GM12878 (cell line): ENCODE measurements at regions not wholly inside any gene's neighbourhood (a gene's known extent, or its start where the extent isn't known, plus 50 kb on each side); places are given as distances from the start of the nearest gene placed in this dataset.

Source experiments
- ATAC-seq: fragments of 200-7000 bp; cut with Tn5 transposase; 3 replicates; pipeline ENCODE4 v1.9.1; 2020; ENCODE audit warnings: mild to moderate bottlenecking, moderate library complexity
- BruUV-seq: library from RNA; stranded (reverse); fragments of 400-500 nt; replicated peaks from 2 replicates; lab custom pipeline; 2021; lab: Mats Ljungman, UMichigan
- CTCF ChIA-PET: fragments of 300-600 bp; sonication (Branson Sonifier 250); formaldehyde crosslinking; extraction: SDS; loops from one replicate; lab custom pipeline; 2021; ENCODE audit warnings: inconsistent platforms; lab: Yijun Ruan, JAX
- POLR2A ChIA-PET: fragments of 350-600 bp; formaldehyde crosslinking; extraction: SDS; loops from one replicate; lab custom pipeline; 2021; ENCODE audit warnings: inconsistent platforms; lab: Charles Lee
- RAD21 ChIA-PET: fragments of 300-600 bp; sonication (Branson Sonifier 250); formaldehyde crosslinking; loops from one replicate; lab custom pipeline; 2023; ENCODE audit warnings: antibody characterized with exemption; ENCODE audit not compliant: unreplicated experiment; lab: Charles Lee
- SMC1A ChIA-PET: fragments of 300-600 bp; sonication (Branson Sonifier 250); formaldehyde crosslinking; loops from one replicate; lab custom pipeline; 2023; ENCODE audit not compliant: unreplicated experiment, uncharacterized antibody; lab: Charles Lee
- DNase-seq: peaks from one replicate; pipeline ENCODE4 v3.0.0-alpha.2; 2011; ENCODE audit warnings: low read depth, low spot score
- FAIRE-seq: peaks from 3 replicates; lab custom pipeline; 2011; peaks lifted over from hg19 to GRCh38; lab: Jason Lieb, UNC
- H2AFZ ChIP-seq: 2 replicates; pipeline ENCODE4 v1.6.0; 2011; ENCODE audit warnings: low read depth, low read length, control low read depth; ENCODE audit not compliant: control insufficient read depth
- H3K27ac ChIP-seq: 2 replicates; pipeline ENCODE4 v1.5.1; 2011; ENCODE audit warnings: control low read depth; ENCODE audit not compliant: control insufficient read depth, insufficient read depth
- H3K27me3 ChIP-seq, 2 experiments: replicated peaks in 1 of 2; 2 replicates each; pipeline versions ENCODE4 v1.6.0 to v1.6.1; 2011; ENCODE audit warnings: low read length in 1 of 2; ENCODE audit not compliant: control insufficient read depth in 2 of 2, insufficient read depth in 2 of 2
- H3K36me3 ChIP-seq, 2 experiments: 2 replicates each; pipeline ENCODE4 v1.5.1; 2011; ENCODE audit warnings: low read length in 1 of 2; ENCODE audit not compliant: control insufficient read depth in 2 of 2, insufficient read depth in 2 of 2
- H3K4me1 ChIP-seq: 2 replicates; pipeline ENCODE4 v1.6.1; 2011; ENCODE audit warnings: mild to moderate bottlenecking, low read length, moderate library complexity, mixed read lengths; ENCODE audit not compliant: control insufficient read depth, insufficient read depth
- H3K4me2 ChIP-seq: 2 replicates; pipeline ENCODE4 v1.6.0; 2011; ENCODE audit warnings: control low read depth; ENCODE audit not compliant: control insufficient read depth, insufficient read depth
- H3K4me3 ChIP-seq: fragments of 200-600 bp; sonication (generic); 2 replicates; pipeline ENCODE4 v1.5.1; 2016
- H3K79me2 ChIP-seq: 2 replicates; pipeline ENCODE4 v1.6.0; 2011; ENCODE audit warnings: low read length; ENCODE audit not compliant: control insufficient read depth, insufficient read depth
- H3K9ac ChIP-seq: 2 replicates; pipeline ENCODE4 v1.8.0; 2011; ENCODE audit warnings: low read length, control low read depth, mixed read lengths; ENCODE audit not compliant: control insufficient read depth, insufficient read depth
- H3K9me3 ChIP-seq: replicated peaks from 3 replicates; pipeline ENCODE4 v1.5.1; 2011; ENCODE audit warnings: mild to moderate bottlenecking, low read length; ENCODE audit not compliant: control insufficient read depth, insufficient read depth
- H4K20me1 ChIP-seq: 2 replicates; pipeline ENCODE4 v1.6.0; 2011; ENCODE audit not compliant: control insufficient read depth, insufficient read depth
- ASH2L ChIP-seq: fragments of 300-600, 200-600 bp; sonication (generic); IDR thresholded peaks from 2 replicates; pipeline ENCODE4 v1.6.1; 2017; ENCODE audit warnings: low read depth, mild to moderate bottlenecking, borderline replicate concordance
- ATF7 ChIP-seq: fragments of 450-650 bp; IDR thresholded peaks from 2 replicates; pipeline ENCODE4 v1.6.1; 2016; ENCODE audit warnings: low read depth, mild to moderate bottlenecking
- E4F1 ChIP-seq: fragments of 450-650 bp; IDR thresholded peaks from 2 replicates; pipeline ENCODE4 v1.6.1; 2018; ENCODE audit warnings: borderline replicate concordance, mild to moderate bottlenecking; ENCODE audit not compliant: partially characterized antibody
- EED ChIP-seq: sonication (generic); IDR thresholded peaks from 2 replicates; pipeline ENCODE4 v1.6.1; 2016; ENCODE audit warnings: antibody characterized with exemption, low read depth
- GATAD2B ChIP-seq: fragments of 450-650 bp; conservative IDR thresholded peaks from 2 replicates; pipeline ENCODE4 v1.6.1; 2017; ENCODE audit warnings: low read depth, mild to moderate bottlenecking, moderate library complexity
- JUND ChIP-seq: IDR thresholded peaks from 2 replicates; pipeline ENCODE4 v1.6.1; 2012; ENCODE audit warnings: low read depth, mild to moderate bottlenecking, low read length, improper control_type of control experiment, moderate library complexity
- NFYA ChIP-seq: IDR thresholded peaks from 2 replicates; pipeline ENCODE4 v1.6.1; 2011; ENCODE audit warnings: low read depth, mild to moderate bottlenecking, low read length, improper control_type of control experiment, borderline replicate concordance
- NR2C1 ChIP-seq: fragments of 450-650 bp; IDR thresholded peaks from 2 replicates; pipeline ENCODE4 v1.6.1; 2017; ENCODE audit warnings: antibody characterized with exemption, mild to moderate bottlenecking, moderate library complexity
- SRF ChIP-seq, 2 experiments: IDR thresholded peaks; 2 replicates each; pipeline ENCODE4 v1.6.1; 2011; ENCODE audit warnings: low read depth in 2 of 2, low read length in 2 of 2, mild to moderate bottlenecking in 1 of 2, moderate library complexity in 1 of 2
- TCF3 ChIP-seq: IDR thresholded peaks from 2 replicates; pipeline ENCODE4 v1.6.1; 2012; ENCODE audit warnings: low read depth, mild to moderate bottlenecking, low read length, borderline replicate concordance; ENCODE audit not compliant: insufficient read depth
- ZNF274 ChIP-seq: IDR thresholded peaks from one replicate; pipeline ENCODE4 v1.8.0; 2011; ENCODE audit not compliant: insufficient read length, insufficient read depth
- WGBS: methylation state at CpG from one replicate; pipeline ENCODE4 v1.1.6; 2016; ENCODE audit warnings: low lambda C conversion rate; ENCODE audit not compliant: insufficient replicate concordance, insufficient coverage; ENCODE audit errors: missing lambda C conversion rate; 5-methylcytosine and 5-hydroxymethylcytosine counted together
- in situ Hi-C: fragments of 300-500 bp; cut with MboI; formaldehyde crosslinking; loops from 9 replicates; pipeline ENCODE4 v1.14.3; 2018; ENCODE audit warnings: mixed read lengths
- intact Hi-C: fragments of 100-400 bp; cut with micrococcal nuclease; formaldehyde crosslinking; loops from one replicate; pipeline ENCODE4 v1.14.2; 2022; ENCODE audit not compliant: unreplicated experiment
- TF ChIP-seq, protein P1 (sequence below): IDR thresholded peaks from 2 replicates; pipeline ENCODE4 v1.6.1; 2012; ENCODE audit warnings: mild to moderate bottlenecking, low read depth, low read length
- TF ChIP-seq, protein P2 (sequence below): IDR thresholded peaks from 2 replicates; pipeline ENCODE4 v1.6.1; 2012; ENCODE audit warnings: low read depth, low read length, improper control_type of control experiment

GRCh38 chr1:95622609-95623008 lies 388.6 kb downstream of the RWDD3 start:
- no peaks in the 10 kb centered on the region for H3K9me3 ChIP-seq
- no peaks in the 10 kb centered on the region for H3K4me1 ChIP-seq
- no peak overlapping the region for H3K9ac ChIP-seq
- no peak for DNase-seq
- no peak overlapping the region for H2AFZ ChIP-seq
- no peak for ATAC-seq
- H4K20me1 ChIP-seq: no peaks in the 10 kb centered on the region
- no peak for FAIRE-seq
- BruUV-seq: no TSS peak
- no peak overlapping the region for H3K4me3 ChIP-seq
- ChIA-PET RAD21 (no interaction called here), SMC1A (no interaction called here), POLR2A (no interaction called here), CTCF (no interaction called here)
- H3K4me2 ChIP-seq: no peak overlapping the region
- no peaks in the 10 kb centered on the region for H3K36me3 ChIP-seq
- intact Hi-C loops (no loop called here), in situ Hi-C loops (no loop called here)
- 40% methylated on average over 5 of the region's 5 CpGs for WGBS
- H3K27me3 ChIP-seq: no peaks in the 10 kb centered on the region
- TF ChIP-seq JUND (no peak), NFYA (no peak), NR2C1 (no peak), E4F1 (no peak), ATF7 (no peak), GATAD2B (no peak), EED (no peak), ASH2L (no peak), ZNF274 (no peak), SRF (IDR thresholded peaks at IDR 0.05; ENCODE audit: low read depth in 2 of 2, low read length in 2 of 2) (no peak), TCF3 (no peak)
- TF ChIP-seq, protein P1, sequence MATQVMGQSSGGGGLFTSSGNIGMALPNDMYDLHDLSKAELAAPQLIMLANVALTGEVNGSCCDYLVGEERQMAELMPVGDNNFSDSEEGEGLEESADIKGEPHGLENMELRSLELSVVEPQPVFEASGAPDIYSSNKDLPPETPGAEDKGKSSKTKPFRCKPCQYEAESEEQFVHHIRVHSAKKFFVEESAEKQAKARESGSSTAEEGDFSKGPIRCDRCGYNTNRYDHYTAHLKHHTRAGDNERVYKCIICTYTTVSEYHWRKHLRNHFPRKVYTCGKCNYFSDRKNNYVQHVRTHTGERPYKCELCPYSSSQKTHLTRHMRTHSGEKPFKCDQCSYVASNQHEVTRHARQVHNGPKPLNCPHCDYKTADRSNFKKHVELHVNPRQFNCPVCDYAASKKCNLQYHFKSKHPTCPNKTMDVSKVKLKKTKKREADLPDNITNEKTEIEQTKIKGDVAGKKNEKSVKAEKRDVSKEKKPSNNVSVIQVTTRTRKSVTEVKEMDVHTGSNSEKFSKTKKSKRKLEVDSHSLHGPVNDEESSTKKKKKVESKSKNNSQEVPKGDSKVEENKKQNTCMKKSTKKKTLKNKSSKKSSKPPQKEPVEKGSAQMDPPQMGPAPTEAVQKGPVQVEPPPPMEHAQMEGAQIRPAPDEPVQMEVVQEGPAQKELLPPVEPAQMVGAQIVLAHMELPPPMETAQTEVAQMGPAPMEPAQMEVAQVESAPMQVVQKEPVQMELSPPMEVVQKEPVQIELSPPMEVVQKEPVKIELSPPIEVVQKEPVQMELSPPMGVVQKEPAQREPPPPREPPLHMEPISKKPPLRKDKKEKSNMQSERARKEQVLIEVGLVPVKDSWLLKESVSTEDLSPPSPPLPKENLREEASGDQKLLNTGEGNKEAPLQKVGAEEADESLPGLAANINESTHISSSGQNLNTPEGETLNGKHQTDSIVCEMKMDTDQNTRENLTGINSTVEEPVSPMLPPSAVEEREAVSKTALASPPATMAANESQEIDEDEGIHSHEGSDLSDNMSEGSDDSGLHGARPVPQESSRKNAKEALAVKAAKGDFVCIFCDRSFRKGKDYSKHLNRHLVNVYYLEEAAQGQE: no peak
- TF ChIP-seq, protein P2, sequence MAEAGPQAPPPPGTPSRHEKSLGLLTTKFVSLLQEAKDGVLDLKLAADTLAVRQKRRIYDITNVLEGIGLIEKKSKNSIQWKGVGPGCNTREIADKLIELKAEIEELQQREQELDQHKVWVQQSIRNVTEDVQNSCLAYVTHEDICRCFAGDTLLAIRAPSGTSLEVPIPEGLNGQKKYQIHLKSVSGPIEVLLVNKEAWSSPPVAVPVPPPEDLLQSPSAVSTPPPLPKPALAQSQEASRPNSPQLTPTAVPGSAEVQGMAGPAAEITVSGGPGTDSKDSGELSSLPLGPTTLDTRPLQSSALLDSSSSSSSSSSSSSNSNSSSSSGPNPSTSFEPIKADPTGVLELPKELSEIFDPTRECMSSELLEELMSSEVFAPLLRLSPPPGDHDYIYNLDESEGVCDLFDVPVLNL: no peak
- no peaks in the 10 kb centered on the region for H3K79me2 ChIP-seq
- no peak overlapping the region for H3K27ac ChIP-seq
